Endothelial cell of umbilical vein (primary cell): ENCODE measurements at regions not wholly inside any gene's neighbourhood (a gene's known extent, or its start where the extent isn't known, plus 50 kb on each side); places are given as distances from the start of the nearest gene placed in this dataset.
"Not testable (repeated sequence)": the region's sequence is repeated elsewhere in the genome, so short reads cannot be mapped to it uniquely, and the experiment has no call there.

Experiments
- EZH2 ChIP-seq: IDR thresholded peaks from 2 replicates; pipeline ENCODE4 v1.6.1; 2012; ENCODE audit warnings: borderline replicate concordance, low read depth, mild to moderate bottlenecking, moderate library complexity, low read length, inconsistent platforms; ENCODE audit not compliant: severe bottlenecking
- FOS ChIP-seq: IDR thresholded peaks from 2 replicates; pipeline ENCODE4 v1.6.1; 2011; ENCODE audit warnings: mild to moderate bottlenecking, low read length, moderate library complexity, borderline replicate concordance; ENCODE audit not compliant: insufficient read depth
- GATA2 ChIP-seq: IDR thresholded peaks from 2 replicates; pipeline ENCODE4 v1.7.0; 2011; ENCODE audit warnings: low read depth, mild to moderate bottlenecking, moderate library complexity, mixed read lengths, low read length; ENCODE audit not compliant: insufficient read length, insufficient read depth
- MYC ChIP-seq: IDR thresholded peaks from one replicate; pipeline ENCODE4 v1.6.1; 2011; ENCODE audit warnings: mild to moderate bottlenecking, low read depth, low read length
- POLR2A ChIP-seq: IDR thresholded peaks from 2 replicates; pipeline ENCODE4 v1.6.1; 2012; ENCODE audit warnings: low read depth, mild to moderate bottlenecking, control low read depth, low read length
- POLR2AphosphoS5 ChIP-seq: IDR thresholded peaks from 2 replicates; pipeline ENCODE4 v1.6.1; 2012; ENCODE audit warnings: low read depth, mild to moderate bottlenecking, control low read depth, low read length, moderate library complexity; ENCODE audit not compliant: insufficient read depth
- TF ChIP-seq, protein P1 (sequence below), 2 donors: IDR thresholded peaks; 1 replicate in 1 of 2; 2 replicates in 1 of 2; pipeline ENCODE4 v1.5.1; 2011; ENCODE audit warnings: low read length in 2 of 2, mild to moderate bottlenecking in 2 of 2, moderate library complexity in 2 of 2, control low read depth in 1 of 2, inconsistent platforms in 1 of 2, low read depth in 1 of 2; ENCODE audit not compliant: insufficient read depth in 1 of 2; ENCODE audit errors: extremely low read depth in 1 of 2
- TF ChIP-seq, protein P2 (sequence below): IDR thresholded peaks from 2 replicates; pipeline ENCODE4 v1.6.1; 2011; ENCODE audit not compliant: insufficient read depth, insufficient read length

GRCh38 chr10:33690536-33690935 lies 356.1 kb upstream of the NRP1 start:
- TF ChIP-seq, protein P1, sequence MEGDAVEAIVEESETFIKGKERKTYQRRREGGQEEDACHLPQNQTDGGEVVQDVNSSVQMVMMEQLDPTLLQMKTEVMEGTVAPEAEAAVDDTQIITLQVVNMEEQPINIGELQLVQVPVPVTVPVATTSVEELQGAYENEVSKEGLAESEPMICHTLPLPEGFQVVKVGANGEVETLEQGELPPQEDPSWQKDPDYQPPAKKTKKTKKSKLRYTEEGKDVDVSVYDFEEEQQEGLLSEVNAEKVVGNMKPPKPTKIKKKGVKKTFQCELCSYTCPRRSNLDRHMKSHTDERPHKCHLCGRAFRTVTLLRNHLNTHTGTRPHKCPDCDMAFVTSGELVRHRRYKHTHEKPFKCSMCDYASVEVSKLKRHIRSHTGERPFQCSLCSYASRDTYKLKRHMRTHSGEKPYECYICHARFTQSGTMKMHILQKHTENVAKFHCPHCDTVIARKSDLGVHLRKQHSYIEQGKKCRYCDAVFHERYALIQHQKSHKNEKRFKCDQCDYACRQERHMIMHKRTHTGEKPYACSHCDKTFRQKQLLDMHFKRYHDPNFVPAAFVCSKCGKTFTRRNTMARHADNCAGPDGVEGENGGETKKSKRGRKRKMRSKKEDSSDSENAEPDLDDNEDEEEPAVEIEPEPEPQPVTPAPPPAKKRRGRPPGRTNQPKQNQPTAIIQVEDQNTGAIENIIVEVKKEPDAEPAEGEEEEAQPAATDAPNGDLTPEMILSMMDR (IDR thresholded peaks at IDR 0.05; ENCODE audit: extremely low read depth in 1 of 2, insufficient read depth in 1 of 2, low read depth in 1 of 2, low read length in 2 of 2) = not testable (repeated sequence)
- not testable (repeated sequence) for TF ChIP-seq GATA2, POLR2A, EZH2, FOS, POLR2AphosphoS5, MYC
- TF ChIP-seq, protein P2, sequence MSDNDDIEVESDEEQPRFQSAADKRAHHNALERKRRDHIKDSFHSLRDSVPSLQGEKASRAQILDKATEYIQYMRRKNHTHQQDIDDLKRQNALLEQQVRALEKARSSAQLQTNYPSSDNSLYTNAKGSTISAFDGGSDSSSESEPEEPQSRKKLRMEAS = not testable (repeated sequence)
